ENCODE measurements at regions not wholly inside any gene's neighbourhood (a gene's known extent, or its start where the extent isn't known, plus 50 kb on each side); places are given as distances from the start of the nearest gene placed in this dataset.

DNA sequence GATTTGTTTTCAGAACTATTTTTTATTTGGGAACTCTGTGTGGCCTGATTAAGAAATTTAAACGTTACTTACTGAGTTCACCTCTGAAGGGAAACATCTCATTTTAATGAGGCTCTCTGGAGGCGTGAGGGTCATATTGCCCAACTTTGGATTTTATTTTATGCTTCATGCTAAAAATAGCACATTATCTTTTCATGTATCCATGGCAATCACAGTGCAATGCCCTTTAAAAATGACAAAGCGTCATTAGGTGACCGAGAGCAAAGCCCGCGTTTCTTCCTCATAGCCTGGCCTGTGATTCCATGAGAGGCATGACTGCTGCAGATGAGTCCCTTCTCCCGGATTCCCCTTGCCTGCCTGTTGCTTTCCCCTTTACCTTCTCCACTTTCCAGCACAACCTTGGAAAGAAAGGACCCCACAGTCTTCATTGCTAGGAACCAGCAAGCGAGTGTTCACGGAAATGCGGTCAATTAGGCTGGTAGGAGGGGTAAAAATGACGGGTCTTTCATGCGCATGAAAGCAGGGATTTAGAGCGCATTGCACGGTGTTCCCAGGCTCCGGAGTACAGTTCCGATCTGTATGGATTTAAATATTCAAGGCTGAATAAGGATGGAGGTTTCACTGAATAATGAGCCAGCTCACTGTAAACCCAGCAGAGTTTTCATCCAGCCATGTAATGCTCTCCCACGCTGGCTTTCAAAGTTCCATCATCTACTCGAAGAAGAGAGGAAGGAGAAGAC, 98.2 kb upstream of the PITRM1 start:
- POLR2A ChIA-PET: no interaction called here
- intact Hi-C loops (cut with micrococcal nuclease) (no loop called here), dilution Hi-C loops (cut with MboI; ENCODE audit: extremely low pct_ligation_motif_present, low sequenced_read_pairs) (no loop called here)
- Histone ChIP-seq H3K4me2 (ENCODE audit: insufficient read depth, low read length) (no peak overlapping the region), H3K27me3 (ENCODE audit: control insufficient read depth in 2 of 2, insufficient read depth in 2 of 2, low read length in 2 of 2) (peaks cover 4 to 9% of the 10 kb centered on the region in 2 experiments), H3K36me3 (ENCODE audit: control insufficient read depth in 2 of 2, extremely low read depth in 1 of 2, insufficient read depth in 2 of 2, low read length in 2 of 2) (no peaks in the 10 kb centered on the region), H3K9me1 (replicated peaks; ENCODE audit: control insufficient read depth, extremely low read depth, insufficient read depth, low read length) (no peaks in the 10 kb centered on the region), H3K9ac (replicated peaks; ENCODE audit: extremely low read depth, insufficient read depth, low read length) (no peak overlapping the region), H3K79me2 (ENCODE audit: control insufficient read depth, insufficient read depth, low read length) (no peaks in the 10 kb centered on the region), H3K4me1 (ENCODE audit: control insufficient read depth, extremely low read depth, insufficient read depth, low read length) (peaks cover 8% of the 10 kb centered on the region), H3K4me3 (replicated peaks in 1 of 3; ENCODE audit: insufficient read depth in 1 of 3, low read depth in 1 of 3, low read length in 3 of 3) (no peak overlapping the region), H2AFZ (ENCODE audit: low read depth, low read length) (no peak overlapping the region), H3K27ac (ENCODE audit: insufficient read depth, low read depth, low read length) (no peak overlapping the region), H4K20me1 (replicated peaks; ENCODE audit: control insufficient read depth, extremely low read depth, insufficient read depth, low read length) (no peaks in the 10 kb centered on the region), H3K9me3 (replicated peaks; ENCODE audit: control insufficient read depth, insufficient read depth, low read length) (no peaks in the 10 kb centered on the region)
- no TSS peak for BruUV-seq (replicated peaks)
- CTCF ChIA-PET: no interaction called here
- FAIRE-seq (no peak), DNase-seq (ENCODE audit: low read depth, low spot score) (no peak)
- TF ChIP-seq POLR2A (IDR thresholded peaks at IDR 0.05; ENCODE audit: low read depth, low read length): no peak
- TF ChIP-seq, protein P1, sequence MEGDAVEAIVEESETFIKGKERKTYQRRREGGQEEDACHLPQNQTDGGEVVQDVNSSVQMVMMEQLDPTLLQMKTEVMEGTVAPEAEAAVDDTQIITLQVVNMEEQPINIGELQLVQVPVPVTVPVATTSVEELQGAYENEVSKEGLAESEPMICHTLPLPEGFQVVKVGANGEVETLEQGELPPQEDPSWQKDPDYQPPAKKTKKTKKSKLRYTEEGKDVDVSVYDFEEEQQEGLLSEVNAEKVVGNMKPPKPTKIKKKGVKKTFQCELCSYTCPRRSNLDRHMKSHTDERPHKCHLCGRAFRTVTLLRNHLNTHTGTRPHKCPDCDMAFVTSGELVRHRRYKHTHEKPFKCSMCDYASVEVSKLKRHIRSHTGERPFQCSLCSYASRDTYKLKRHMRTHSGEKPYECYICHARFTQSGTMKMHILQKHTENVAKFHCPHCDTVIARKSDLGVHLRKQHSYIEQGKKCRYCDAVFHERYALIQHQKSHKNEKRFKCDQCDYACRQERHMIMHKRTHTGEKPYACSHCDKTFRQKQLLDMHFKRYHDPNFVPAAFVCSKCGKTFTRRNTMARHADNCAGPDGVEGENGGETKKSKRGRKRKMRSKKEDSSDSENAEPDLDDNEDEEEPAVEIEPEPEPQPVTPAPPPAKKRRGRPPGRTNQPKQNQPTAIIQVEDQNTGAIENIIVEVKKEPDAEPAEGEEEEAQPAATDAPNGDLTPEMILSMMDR (IDR thresholded peaks at IDR 0.05; ENCODE audit: extremely low read depth in 1 of 2, insufficient read depth in 1 of 2, low read depth in 1 of 2, low read length in 2 of 2): no peak
- no peak for TF ChIP-seq GATA2 (IDR thresholded peaks at IDR 0.05; ENCODE audit: insufficient read depth, insufficient read length, low read depth, low read length)
- no peak for TF ChIP-seq FOS (IDR thresholded peaks at IDR 0.05; ENCODE audit: borderline replicate concordance, insufficient read depth, low read length)
- no peak for TF ChIP-seq POLR2AphosphoS5 (IDR thresholded peaks at IDR 0.05; ENCODE audit: insufficient read depth, low read depth, low read length)
- TF ChIP-seq MYC (IDR thresholded peaks at IDR 0.05; ENCODE audit: low read depth, low read length): no peak
- TF ChIP-seq, protein P2, sequence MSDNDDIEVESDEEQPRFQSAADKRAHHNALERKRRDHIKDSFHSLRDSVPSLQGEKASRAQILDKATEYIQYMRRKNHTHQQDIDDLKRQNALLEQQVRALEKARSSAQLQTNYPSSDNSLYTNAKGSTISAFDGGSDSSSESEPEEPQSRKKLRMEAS (IDR thresholded peaks at IDR 0.05; ENCODE audit: insufficient read depth, insufficient read length): no peak
- no peak for TF ChIP-seq JUN (IDR thresholded peaks at IDR 0.05; ENCODE audit: borderline replicate concordance, insufficient read depth, insufficient read length, low read depth)
- no peak for TF ChIP-seq EZH2 (IDR thresholded peaks at IDR 0.05; ENCODE audit: borderline replicate concordance, low read depth, low read length, severe bottlenecking)
